Ishikawa (cell line): ENCODE measurements at regions not wholly inside any gene's neighbourhood (a gene's known extent, or its start where the extent isn't known, plus 50 kb on each side); places are given as distances from the start of the nearest gene placed in this dataset.
A peak's percentile ranks its signal among the peaks of the same experiment; 100 is the strongest.
"Not testable (repeated sequence)": the region's sequence is repeated elsewhere in the genome, so short reads cannot be mapped to it uniquely, and the experiment has no call there.

Experiments
- CEBPB ChIP-seq: IDR thresholded peaks from 2 replicates; pipeline ENCODE4 v1.6.1; 2012
- EGR1 ChIP-seq: IDR thresholded peaks from 2 replicates; pipeline ENCODE4 v1.6.1; 2012
- EP300 ChIP-seq: IDR thresholded peaks from 2 replicates; pipeline ENCODE4 v1.6.1; 2012; ENCODE audit warnings: borderline replicate concordance
- FOXM1 ChIP-seq: IDR thresholded peaks from 2 replicates; pipeline ENCODE4 v1.6.1; 2012; ENCODE audit warnings: low read depth, borderline replicate concordance
- NFIC ChIP-seq: IDR thresholded peaks from 2 replicates; pipeline ENCODE4 v1.6.1; 2012
- RAD21 ChIP-seq: IDR thresholded peaks from 2 replicates; pipeline ENCODE4 v1.6.1; 2012; ENCODE audit warnings: low read depth
- TAF1 ChIP-seq: IDR thresholded peaks from 2 replicates; pipeline ENCODE4 v1.6.1; 2012; ENCODE audit warnings: low read depth, mild to moderate bottlenecking
- TEAD4 ChIP-seq: IDR thresholded peaks from 2 replicates; pipeline ENCODE4 v1.6.1; 2012
- YY1 ChIP-seq: IDR thresholded peaks from 2 replicates; pipeline ENCODE4 v1.6.1; 2012; ENCODE audit warnings: low read depth
- ZBTB7A ChIP-seq: IDR thresholded peaks from 2 replicates; pipeline ENCODE4 v1.6.1; 2012; ENCODE audit warnings: low read depth
- TF ChIP-seq, protein P1 (sequence below): IDR thresholded peaks from 2 replicates; pipeline ENCODE4 v1.6.1; 2012; ENCODE audit warnings: low read depth, mild to moderate bottlenecking
- TF ChIP-seq, protein P2 (sequence below): IDR thresholded peaks from 2 replicates; pipeline ENCODE4 v1.6.1; 2012

DNA sequence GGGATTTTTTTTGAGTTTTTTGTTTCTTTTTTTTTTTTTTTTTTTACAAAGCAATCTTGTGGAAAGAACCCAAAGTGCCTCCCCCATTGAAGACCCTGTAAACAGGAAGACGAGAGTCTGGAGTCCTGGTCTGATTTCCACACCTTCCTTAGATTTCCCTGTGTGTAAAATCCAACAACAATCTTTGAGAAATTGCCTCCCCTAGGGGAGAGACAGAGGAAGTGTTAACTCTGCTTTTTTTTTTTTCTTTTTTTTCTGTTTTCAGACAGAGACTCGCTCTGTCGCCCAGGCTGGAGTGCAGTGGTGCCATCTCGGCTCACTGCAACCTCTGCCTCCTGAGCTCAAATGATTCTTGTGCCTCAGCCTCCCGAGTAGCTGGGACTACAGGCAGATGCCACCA is 82.0 kb upstream of the CLEC6A start:
- TF ChIP-seq TAF1, NFIC, EGR1, TEAD4, CEBPB, YY1, ZBTB7A, FOXM1, EP300: not testable (repeated sequence)
- TF ChIP-seq RAD21, result peak; percentile 57
- TF ChIP-seq, protein P1, sequence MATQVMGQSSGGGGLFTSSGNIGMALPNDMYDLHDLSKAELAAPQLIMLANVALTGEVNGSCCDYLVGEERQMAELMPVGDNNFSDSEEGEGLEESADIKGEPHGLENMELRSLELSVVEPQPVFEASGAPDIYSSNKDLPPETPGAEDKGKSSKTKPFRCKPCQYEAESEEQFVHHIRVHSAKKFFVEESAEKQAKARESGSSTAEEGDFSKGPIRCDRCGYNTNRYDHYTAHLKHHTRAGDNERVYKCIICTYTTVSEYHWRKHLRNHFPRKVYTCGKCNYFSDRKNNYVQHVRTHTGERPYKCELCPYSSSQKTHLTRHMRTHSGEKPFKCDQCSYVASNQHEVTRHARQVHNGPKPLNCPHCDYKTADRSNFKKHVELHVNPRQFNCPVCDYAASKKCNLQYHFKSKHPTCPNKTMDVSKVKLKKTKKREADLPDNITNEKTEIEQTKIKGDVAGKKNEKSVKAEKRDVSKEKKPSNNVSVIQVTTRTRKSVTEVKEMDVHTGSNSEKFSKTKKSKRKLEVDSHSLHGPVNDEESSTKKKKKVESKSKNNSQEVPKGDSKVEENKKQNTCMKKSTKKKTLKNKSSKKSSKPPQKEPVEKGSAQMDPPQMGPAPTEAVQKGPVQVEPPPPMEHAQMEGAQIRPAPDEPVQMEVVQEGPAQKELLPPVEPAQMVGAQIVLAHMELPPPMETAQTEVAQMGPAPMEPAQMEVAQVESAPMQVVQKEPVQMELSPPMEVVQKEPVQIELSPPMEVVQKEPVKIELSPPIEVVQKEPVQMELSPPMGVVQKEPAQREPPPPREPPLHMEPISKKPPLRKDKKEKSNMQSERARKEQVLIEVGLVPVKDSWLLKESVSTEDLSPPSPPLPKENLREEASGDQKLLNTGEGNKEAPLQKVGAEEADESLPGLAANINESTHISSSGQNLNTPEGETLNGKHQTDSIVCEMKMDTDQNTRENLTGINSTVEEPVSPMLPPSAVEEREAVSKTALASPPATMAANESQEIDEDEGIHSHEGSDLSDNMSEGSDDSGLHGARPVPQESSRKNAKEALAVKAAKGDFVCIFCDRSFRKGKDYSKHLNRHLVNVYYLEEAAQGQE, result not testable (repeated sequence)
- TF ChIP-seq, protein P2, sequence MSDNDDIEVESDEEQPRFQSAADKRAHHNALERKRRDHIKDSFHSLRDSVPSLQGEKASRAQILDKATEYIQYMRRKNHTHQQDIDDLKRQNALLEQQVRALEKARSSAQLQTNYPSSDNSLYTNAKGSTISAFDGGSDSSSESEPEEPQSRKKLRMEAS, result not testable (repeated sequence)
